ENCODE measurements at regions not wholly inside any gene's neighbourhood (a gene's known extent, or its start where the extent isn't known, plus 50 kb on each side); places are given as distances from the start of the nearest gene placed in this dataset.

DNA sequence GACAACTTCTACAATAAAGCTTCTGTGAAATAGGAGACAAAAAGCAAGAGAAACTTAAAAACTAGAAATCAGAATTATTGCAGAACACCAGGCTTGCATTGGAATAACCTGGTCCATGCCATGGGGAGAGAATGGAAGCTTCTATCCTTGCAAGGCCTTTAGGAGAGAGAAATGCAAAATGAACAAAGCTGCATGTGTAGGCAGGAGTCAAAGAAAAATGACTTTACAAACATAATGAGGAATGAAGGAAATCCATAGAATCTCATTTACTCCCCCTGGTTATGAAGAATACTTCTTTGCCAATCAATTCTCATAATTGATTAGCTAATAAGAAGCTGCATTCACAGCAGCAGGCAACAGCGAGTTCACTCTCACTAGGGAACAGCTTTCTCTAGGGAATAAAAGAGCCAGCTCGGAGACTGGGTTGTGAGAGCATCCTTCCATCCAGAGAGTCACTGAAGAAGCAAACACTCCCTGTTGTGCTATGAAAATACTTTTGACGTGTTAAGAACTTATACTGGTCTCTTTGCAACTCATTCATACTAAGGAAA is 235.9 kb upstream of the LRATD1 start:
- no peaks in the 10 kb centered on the region for H3K79me2 ChIP-seq (ENCODE audit: control insufficient read depth in 1 of 2, insufficient read depth in 2 of 2, low read length in 2 of 2)
- FAIRE-seq (no peak), DNase-seq (ENCODE audit: low read depth in 1 of 2, low spot score in 2 of 2) (no peak)
- no peak overlapping the region for H3K56ac ChIP-seq (replicated peaks; ENCODE audit: insufficient read length, low read depth, low read length)
- ChIA-PET POLR2A (ENCODE audit: partially characterized antibody) (interaction anchor here (0.7 kb wide), 1 partner anchor 319 kb away, joined by 3 read pairs; no protein-coding TSS in a partner anchor), CTCF (ENCODE audit: partially characterized antibody) (interaction anchor here (1.0 kb wide), 1 partner anchor 12 kb away, joined by 3 read pairs; no protein-coding TSS in a partner anchor)
- H3K4me3 ChIP-seq (ENCODE audit: extremely low read depth in 1 of 4, insufficient read depth in 2 of 4, low read depth in 3 of 4, low read length in 4 of 4): no peak overlapping the region
- H3K23me2 ChIP-seq (ENCODE audit: low read depth, low read length): no peaks in the 10 kb centered on the region
- WGBS, 2 experiments (ENCODE audit: extremely low coverage in 1 of 2, insufficient coverage in 1 of 2, insufficient read length in 1 of 2, insufficient replicate concordance in 2 of 2, low coverage in 1 of 2, low lambda C conversion rate in 2 of 2, missing lambda C conversion rate in 1 of 2): 88% methylated on average over 3 of the region's 3 CpGs; no CpG with 5 or more reads in 1 of the 2 experiments
- no peaks in the 10 kb centered on the region for H3K79me1 ChIP-seq (ENCODE audit: low read depth, low read length)
- H2AK5ac ChIP-seq (ENCODE audit: low read depth, low read length): no peak overlapping the region
- H3K9me3 ChIP-seq (ENCODE audit: insufficient read depth in 2 of 2, low read depth in 1 of 2, low read length in 1 of 2): no peaks in the 10 kb centered on the region
- TF ChIP-seq, protein P1, sequence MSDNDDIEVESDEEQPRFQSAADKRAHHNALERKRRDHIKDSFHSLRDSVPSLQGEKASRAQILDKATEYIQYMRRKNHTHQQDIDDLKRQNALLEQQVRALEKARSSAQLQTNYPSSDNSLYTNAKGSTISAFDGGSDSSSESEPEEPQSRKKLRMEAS (IDR thresholded peaks at IDR 0.05): no peak
- TF ChIP-seq RXRA (IDR thresholded peaks at IDR 0.05; ENCODE audit: insufficient read depth, low read depth, low read length) (no peak), RFX5 (IDR thresholded peaks at IDR 0.05; ENCODE audit: borderline replicate concordance, low read depth, low read length) (no peak), SAP30 (IDR thresholded peaks at IDR 0.05; ENCODE audit: insufficient read depth, insufficient replicate concordance, low read length) (no peak), EZH2 (IDR thresholded peaks at IDR 0.05; ENCODE audit: low read depth, low read length, severe bottlenecking) (no peak), GTF2F1 (IDR thresholded peaks at IDR 0.05; ENCODE audit: borderline replicate concordance, low read depth, low read length) (no peak), CTBP2 (IDR thresholded peaks at IDR 0.05; ENCODE audit: borderline replicate concordance, insufficient read depth, insufficient read length, low read length) (no peak), SP1 (IDR thresholded peaks at IDR 0.05; ENCODE audit: low read depth, low read length) (no peak), TAF7 (optimal IDR thresholded peaks at IDR 0.05; ENCODE audit: borderline replicate concordance, low read depth, low read length) (no peak)
- H3K4me1 ChIP-seq (replicated peaks in 1 of 4; ENCODE audit: control insufficient read depth in 3 of 4, insufficient read depth in 4 of 4, low read length in 3 of 4): peaks cover 0 to 7% (median 3%) of the 10 kb centered on the region in 4 experiments; a peak in 2 of 7 replicates
- peaks cover 0 to 2% of the 10 kb centered on the region in 2 experiments for H4K20me1 ChIP-seq (replicated peaks in 1 of 2; ENCODE audit: control insufficient read depth in 1 of 2, insufficient read depth in 2 of 2, low read length in 2 of 2)
- H3K18ac ChIP-seq (ENCODE audit: extremely low read depth, low read length): no peak overlapping the region
- H2BK15ac ChIP-seq (ENCODE audit: low read length): no peak overlapping the region
- H4K91ac ChIP-seq (replicated peaks; ENCODE audit: insufficient read length, low read length): no peak overlapping the region
- no peak overlapping the region for H4K5ac ChIP-seq (ENCODE audit: insufficient read length, low read depth, low read length)
- H3K27ac ChIP-seq (ENCODE audit: low read depth, low read length): no peak overlapping the region
- no peaks in the 10 kb centered on the region for H3K36me3 ChIP-seq (ENCODE audit: control insufficient read depth in 2 of 4, insufficient read depth in 4 of 4, low read length in 3 of 4)
- no peak overlapping the region for H2BK120ac ChIP-seq (replicated peaks; ENCODE audit: low read depth, low read length)
- no peak overlapping the region for H2AFZ ChIP-seq (ENCODE audit: low read length)
- H3K14ac ChIP-seq (ENCODE audit: insufficient read length): no peak overlapping the region
- H3K27me3 ChIP-seq (replicated peaks in 1 of 4; ENCODE audit: control insufficient read depth in 3 of 4, extremely low read depth in 1 of 4, insufficient read depth in 3 of 4, low read length in 3 of 4): 0 out of 7 replicates have a peak, but pooled peaks cover 0 to 2% (median 0%) of the 10 kb centered on the region in 4 experiments
- H3K9ac ChIP-seq (replicated peaks in 1 of 4; ENCODE audit: extremely low read depth in 1 of 4, low read depth in 3 of 4, low read length in 3 of 4): no peak overlapping the region
- H2BK5ac ChIP-seq (ENCODE audit: low read depth, low read length): no peak overlapping the region
- no peak overlapping the region for H2BK20ac ChIP-seq (ENCODE audit: low read length)
- H4K8ac ChIP-seq (ENCODE audit: extremely low read depth, insufficient read depth, low read length): no peak overlapping the region
- no peak overlapping the region for H3K23ac ChIP-seq (ENCODE audit: insufficient read length)
- H3K4me2 ChIP-seq (ENCODE audit: insufficient read depth in 1 of 2, low read depth in 2 of 2, low read length in 2 of 2): no peak overlapping the region
- H3K4ac ChIP-seq (replicated peaks; ENCODE audit: insufficient read length, low read depth, low read length): no peak overlapping the region
- no peak overlapping the region for H2BK12ac ChIP-seq (ENCODE audit: low read depth, low read length)

Data from H1 (cell line).